ENCODE measurements at regions not wholly inside any gene's neighbourhood (a gene's known extent, or its start where the extent isn't known, plus 50 kb on each side); places are given as distances from the start of the nearest gene placed in this dataset.

- Mint-ChIP-seq H3K36me3 (ENCODE audit: insufficient read depth, unreplicated experiment) (no peaks in the 10 kb centered on the region), H3K4me3 (ENCODE audit: low read depth, unreplicated experiment) (no peak overlapping the region), H3K9me3 (ENCODE audit: low read depth, unreplicated experiment) (no peaks in the 10 kb centered on the region), H3K27me3 (ENCODE audit: unreplicated experiment) (peaks cover 55% of the 10 kb centered on the region), H3K4me1 (ENCODE audit: low read depth, unreplicated experiment) (no peaks in the 10 kb centered on the region), H3K27ac (ENCODE audit: unreplicated experiment) (no peak overlapping the region)
- DNase-seq: no peak
- no TSS peak for BruUV-seq (replicated peaks)
- CTCF ChIA-PET: no interaction called here
- TF ChIP-seq CTCF (IDR thresholded peaks at IDR 0.05; ENCODE audit: unreplicated experiment): no peak
- intact Hi-C loops (cut with micrococcal nuclease; ENCODE audit: unreplicated experiment): no loop called here
These were observed 362.7 kb upstream of the SULF2 start for GRCh38 chr20:48148020-48148419.

- H3K36me3 Mint-ChIP-seq (ENCODE audit: insufficient read depth, unreplicated experiment): no peaks in the 10 kb centered on the region
- CTCF ChIA-PET: no interaction called here
- H3K4me1 Mint-ChIP-seq (ENCODE audit: low read depth, unreplicated experiment): no peaks in the 10 kb centered on the region
- no peak overlapping the region for H3K27ac Mint-ChIP-seq (ENCODE audit: unreplicated experiment)
- no peaks in the 10 kb centered on the region for H3K9me3 Mint-ChIP-seq (ENCODE audit: low read depth, unreplicated experiment)
- H3K4me3 Mint-ChIP-seq (ENCODE audit: low read depth, unreplicated experiment): no peak overlapping the region
- intact Hi-C loops (cut with micrococcal nuclease; ENCODE audit: unreplicated experiment): no loop called here
- H3K27me3 Mint-ChIP-seq (ENCODE audit: unreplicated experiment): peaks cover 48% of the 10 kb centered on the region
- TF ChIP-seq CTCF (IDR thresholded peaks at IDR 0.05; ENCODE audit: unreplicated experiment): no peak
- no peak for DNase-seq
- BruUV-seq (replicated peaks): no TSS peak
These were observed 362.0 kb upstream of the SULF2 start for GRCh38 chr20:48147311-48147710.

- no peaks in the 10 kb centered on the region for H3K36me3 Mint-ChIP-seq (ENCODE audit: insufficient read depth, unreplicated experiment)
- CTCF ChIA-PET: no interaction called here
- no peak overlapping the region for H3K27ac Mint-ChIP-seq (ENCODE audit: unreplicated experiment)
- H3K4me1 Mint-ChIP-seq (ENCODE audit: low read depth, unreplicated experiment): no peaks in the 10 kb centered on the region
- no TSS peak for BruUV-seq (replicated peaks)
- no peak for DNase-seq
- no peaks in the 10 kb centered on the region for H3K9me3 Mint-ChIP-seq (ENCODE audit: low read depth, unreplicated experiment)
- intact Hi-C loops (cut with micrococcal nuclease; ENCODE audit: unreplicated experiment): no loop called here
- H3K4me3 Mint-ChIP-seq (ENCODE audit: low read depth, unreplicated experiment): no peak overlapping the region
- no peak for TF ChIP-seq CTCF (IDR thresholded peaks at IDR 0.05; ENCODE audit: unreplicated experiment)
- peaks cover 48% of the 10 kb centered on the region for H3K27me3 Mint-ChIP-seq (ENCODE audit: unreplicated experiment)
These were observed 361.6 kb upstream of the SULF2 start for GRCh38 chr20:48146877-48147276.

- Mint-ChIP-seq H3K4me3 (ENCODE audit: low read depth, unreplicated experiment) (no peak overlapping the region), H3K27me3 (ENCODE audit: unreplicated experiment) (peaks cover 48% of the 10 kb centered on the region), H3K27ac (ENCODE audit: unreplicated experiment) (no peak overlapping the region), H3K9me3 (ENCODE audit: low read depth, unreplicated experiment) (no peaks in the 10 kb centered on the region), H3K36me3 (ENCODE audit: insufficient read depth, unreplicated experiment) (no peaks in the 10 kb centered on the region), H3K4me1 (ENCODE audit: low read depth, unreplicated experiment) (no peaks in the 10 kb centered on the region)
- no peak for DNase-seq
- TF ChIP-seq CTCF (IDR thresholded peaks at IDR 0.05; ENCODE audit: unreplicated experiment): no peak
- intact Hi-C loops (cut with micrococcal nuclease; ENCODE audit: unreplicated experiment): no loop called here
- no TSS peak for BruUV-seq (replicated peaks)
- CTCF ChIA-PET: no interaction called here
These were observed 361.0 kb upstream of the SULF2 start for GRCh38 chr20:48146308-48146707.
